ENCODE measurements at regions not wholly inside any gene's neighbourhood (a gene's known extent, or its start where the extent isn't known, plus 50 kb on each side); places are given as distances from the start of the nearest gene placed in this dataset.
A peak's percentile ranks its signal among the peaks of the same experiment; 100 is the strongest.
"Not testable (repeated sequence)": the region's sequence is repeated elsewhere in the genome, so short reads cannot be mapped to it uniquely, and the experiment has no call there.

DNA sequence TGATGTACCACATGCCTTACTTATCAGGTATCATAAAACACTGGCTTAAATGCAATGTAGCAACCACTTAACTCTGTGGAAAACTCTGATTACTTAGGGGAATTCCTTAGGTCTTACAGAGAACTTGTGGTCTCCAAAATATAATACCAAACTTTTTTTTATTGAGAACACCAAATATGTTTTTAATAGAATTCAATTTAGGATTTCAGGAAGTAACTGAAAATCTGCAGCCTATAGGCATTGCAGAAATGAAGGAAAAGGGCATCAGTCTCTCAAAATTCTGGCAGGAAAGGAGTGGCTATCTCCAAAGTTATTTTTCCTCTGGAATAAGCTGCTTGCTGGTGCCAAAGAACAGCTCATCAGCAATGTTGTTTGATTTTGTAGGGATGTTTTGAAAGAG, 105.3 kb upstream of the UGP2 start:
- Histone ChIP-seq H3K27me3 (ENCODE audit: control insufficient read depth, insufficient read depth, low read length) (no peaks in the 10 kb centered on the region), H3K4me3 (ENCODE audit: low read depth, low read length) (no peak overlapping the region), H3K36me3 (ENCODE audit: control insufficient read depth, insufficient read depth, low read length) (no peaks in the 10 kb centered on the region)
- POLR2A ChIA-PET: interaction anchor here (0.6 to 0.7 kb wide), 2 partner anchors 28 to 113 kb away, joined by 3 to 4 read pairs; no protein-coding TSS in a partner anchor
- peak; percentile 37 for DNase-seq (ENCODE audit: low read depth)
- TF ChIP-seq CTCF (IDR thresholded peaks at IDR 0.05; ENCODE audit: insufficient read depth, low read depth, low read length): no peak
- CTCF ChIA-PET: interaction anchor here (0.6 to 1.3 kb wide), 3 partner anchors 10 to 100 kb away, joined by 3 read pairs; no protein-coding TSS in a partner anchor

DNA sequence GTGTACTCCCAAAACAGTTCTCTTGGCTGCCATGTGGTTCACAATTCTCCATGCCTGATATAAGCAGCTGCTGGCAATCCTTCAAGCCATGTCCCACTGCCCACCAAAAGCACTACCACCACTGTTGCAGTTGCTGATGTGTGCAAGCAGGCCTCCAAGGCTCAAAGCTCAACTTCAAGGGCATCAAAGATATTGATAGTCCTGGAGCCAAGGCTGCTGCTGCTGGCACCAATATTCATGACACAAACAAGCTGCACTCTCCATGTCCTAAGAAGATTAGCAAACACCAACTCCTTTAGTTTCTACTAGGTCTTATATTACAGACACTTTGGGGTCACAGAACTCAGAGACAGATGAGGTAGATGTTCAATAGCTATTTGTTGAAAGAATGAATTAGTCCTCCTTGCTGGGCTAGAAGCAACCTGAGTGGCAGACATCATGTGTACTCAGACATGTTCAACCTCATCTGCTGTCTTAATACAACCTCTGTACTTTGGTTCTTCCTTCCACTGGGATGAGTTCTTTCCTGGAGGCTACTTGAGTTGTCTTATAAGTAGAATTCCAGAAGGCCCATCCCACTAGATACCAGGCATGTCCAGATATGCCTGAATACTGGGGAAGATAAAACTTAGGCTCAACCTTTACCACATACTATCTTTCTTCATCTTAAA, 104.5 kb upstream of the UGP2 start:
- Histone ChIP-seq H3K27me3 (ENCODE audit: control insufficient read depth, insufficient read depth, low read length) (no peaks in the 10 kb centered on the region), H3K36me3 (ENCODE audit: control insufficient read depth, insufficient read depth, low read length) (no peaks in the 10 kb centered on the region), H3K4me3 (ENCODE audit: low read depth, low read length) (no peak overlapping the region)
- ChIA-PET POLR2A (interaction anchor here (0.6 kb wide), 1 partner anchor 112 kb away, joined by 4 read pairs; no protein-coding TSS in a partner anchor), CTCF (interaction anchor here (0.6 to 1.3 kb wide), 3 partner anchors 10 to 127 kb away, joined by 3 to 5 read pairs (median 3); no protein-coding TSS in a partner anchor)
- no peak for DNase-seq (ENCODE audit: low read depth)
- TF ChIP-seq CTCF (IDR thresholded peaks at IDR 0.05; ENCODE audit: insufficient read depth, low read depth, low read length): no peak

DNA sequence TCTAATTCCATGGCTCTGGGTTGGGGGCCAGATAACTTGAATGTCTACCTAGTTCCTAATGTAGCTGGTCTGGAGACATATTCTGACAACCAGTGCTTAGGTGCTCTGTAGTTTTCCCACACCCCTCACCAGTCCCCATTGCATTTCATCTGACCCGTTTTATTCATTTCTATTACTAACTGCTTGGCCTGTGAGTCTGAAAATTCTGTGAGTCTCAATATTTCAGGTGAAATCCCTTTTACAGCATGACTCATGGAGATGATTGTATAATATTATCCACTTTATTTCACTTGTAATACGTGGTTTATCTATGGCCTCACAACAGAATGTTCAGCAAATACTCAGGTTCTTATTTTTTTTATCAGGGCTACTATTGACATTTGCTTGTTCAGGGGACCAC, 103.7 kb upstream of the UGP2 start:
- no peaks in the 10 kb centered on the region for H3K36me3 ChIP-seq (ENCODE audit: control insufficient read depth, insufficient read depth, low read length)
- CTCF ChIA-PET: interaction anchor here (1.4 kb wide), 1 partner anchor 39 kb away, joined by 4 read pairs; no protein-coding TSS in a partner anchor
- POLR2A ChIA-PET: no interaction called here
- TF ChIP-seq CTCF (IDR thresholded peaks at IDR 0.05; ENCODE audit: insufficient read depth, low read depth, low read length): no peak
- H3K27me3 ChIP-seq (ENCODE audit: control insufficient read depth, insufficient read depth, low read length): no peaks in the 10 kb centered on the region
- no peak for DNase-seq (ENCODE audit: low read depth)
- no peak overlapping the region for H3K4me3 ChIP-seq (ENCODE audit: low read depth, low read length)

DNA sequence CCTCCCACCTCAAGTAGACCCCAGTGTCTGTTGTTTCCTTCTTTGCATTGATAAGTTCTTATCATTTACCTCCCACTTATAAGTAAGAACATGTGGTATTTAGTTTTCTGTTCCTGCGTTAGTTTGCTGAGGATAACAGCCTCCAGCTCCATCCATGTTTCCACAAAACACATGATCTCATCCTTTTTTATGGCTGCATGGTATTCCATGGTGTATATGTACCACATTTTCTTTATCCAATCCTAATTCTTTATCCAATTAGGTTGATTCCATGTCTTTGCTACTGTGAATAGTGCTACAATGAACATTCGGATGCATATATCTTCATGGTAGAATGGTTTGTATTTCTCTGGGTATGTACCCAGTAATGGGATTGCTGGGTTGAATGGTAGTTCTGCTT, 102.5 kb upstream of the UGP2 start:
- POLR2A ChIA-PET; DNase-seq (ENCODE audit: low read depth); H3K4me3 ChIP-seq (ENCODE audit: low read depth, low read length); H3K27me3 ChIP-seq (ENCODE audit: control insufficient read depth, insufficient read depth, low read length); H3K36me3 ChIP-seq (ENCODE audit: control insufficient read depth, insufficient read depth, low read length): not testable (repeated sequence)
- CTCF ChIA-PET: interaction anchor here (0.7 to 1.5 kb wide), 5 partner anchors 12 to 114 kb away, joined by 3 to 4 read pairs (median 3); no protein-coding TSS in a partner anchor

- POLR2A ChIA-PET: no interaction called here
- no peak for DNase-seq (ENCODE audit: low read depth)
- no peak for TF ChIP-seq CTCF (IDR thresholded peaks at IDR 0.05; ENCODE audit: insufficient read depth, low read depth, low read length)
- CTCF ChIA-PET: interaction anchor here (1.1 to 1.5 kb wide), 2 partner anchors 15 to 126 kb away, joined by 3 read pairs; no protein-coding TSS in a partner anchor
- no peaks in the 10 kb centered on the region for H3K36me3 ChIP-seq (ENCODE audit: control insufficient read depth, insufficient read depth, low read length)
- no peaks in the 10 kb centered on the region for H3K27me3 ChIP-seq (ENCODE audit: control insufficient read depth, insufficient read depth, low read length)
- H3K4me3 ChIP-seq (ENCODE audit: low read depth, low read length): no peak overlapping the region
Observed at GRCh38 chr2:63740020-63740419, 101.7 kb upstream of the UGP2 start.
